ENCODE measurements at regions not wholly inside any gene's neighbourhood (a gene's known extent, or its start where the extent isn't known, plus 50 kb on each side); places are given as distances from the start of the nearest gene placed in this dataset.

- CTCF ChIA-PET, result interaction anchor here (0.6 to 1.9 kb wide), 4 partner anchors 27 to 364 kb away, joined by 3 to 7 read pairs (median 4); no protein-coding TSS in a partner anchor
- H3K4me3 ChIP-seq (ENCODE audit: low read depth, low read length), result no peak overlapping the region
Measured at GRCh38 chr1:224486801-224487583, 52.4 kb upstream of the WDR26 start.

GRCh38 chr1:224488806-224489499, 54.4 kb upstream of the WDR26 start:
- DNase-seq (ENCODE audit: low read depth, low spot score), result no peak
- POLR2A ChIA-PET, result interaction anchor here (1.1 kb wide), 1 partner anchor 9 kb away, joined by 7 read pairs; no protein-coding TSS in a partner anchor
- H3K4me3 ChIP-seq (ENCODE audit: low read depth, low read length), result no peak overlapping the region
- no peak for TF ChIP-seq CTCF (IDR thresholded peaks at IDR 0.05; ENCODE audit: insufficient read depth, low read length, missing control alignments)
- CTCF ChIA-PET, result interaction anchor here (1.0 to 2.1 kb wide), 3 partner anchors 9 to 367 kb away, joined by 3 to 11 read pairs (median 3); no protein-coding TSS in a partner anchor

More at GRCh38 chr1:224486801-224487583, 52.4 kb upstream of the WDR26 start:
- no peak for TF ChIP-seq CTCF (IDR thresholded peaks at IDR 0.05; ENCODE audit: insufficient read depth, low read length, missing control alignments)
- no peak for DNase-seq (ENCODE audit: low read depth, low spot score)
- POLR2A ChIA-PET, result no interaction called here

DNA sequence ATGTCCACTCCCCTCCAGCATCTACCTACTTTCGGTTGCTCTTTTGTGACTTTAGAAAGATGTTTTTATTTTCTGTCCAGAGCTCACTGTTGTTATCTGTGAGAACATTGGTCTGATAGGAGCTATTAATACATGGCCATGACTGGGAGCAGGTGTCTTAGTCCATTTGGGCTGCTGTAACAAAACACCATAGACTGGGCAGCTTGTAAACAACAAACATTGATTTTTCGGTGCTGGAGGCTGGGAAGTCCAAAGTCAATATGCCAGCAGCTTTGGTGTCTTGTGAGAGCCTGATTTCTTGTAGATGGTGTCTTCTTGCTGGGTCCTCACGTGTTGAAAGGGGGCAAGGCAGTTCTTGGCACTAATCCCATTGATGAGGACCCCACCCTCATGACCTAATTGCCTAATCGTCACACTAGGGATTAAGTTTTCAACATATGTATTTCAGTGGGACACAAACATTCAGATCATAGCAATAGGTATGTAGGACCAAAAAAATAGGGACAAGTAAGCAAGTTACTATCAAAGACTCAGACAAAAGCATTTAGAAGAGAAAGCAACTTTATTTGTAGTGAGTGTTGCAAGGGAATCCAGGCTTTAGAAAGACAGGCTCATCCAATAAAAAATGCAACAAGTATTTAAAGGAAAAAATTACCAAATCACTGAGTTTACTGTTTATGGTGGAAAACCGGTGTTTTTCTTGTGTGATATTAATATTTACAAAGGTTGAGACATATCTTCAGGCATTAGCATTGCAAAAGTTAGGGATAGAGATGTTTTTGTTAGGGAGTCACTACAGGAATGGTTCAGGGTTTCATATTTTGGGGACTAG, 55.2 kb upstream of the WDR26 start:
- POLR2A ChIA-PET, result interaction anchor here (1.1 kb wide), 1 partner anchor 8 kb away, joined by 7 read pairs; no protein-coding TSS in a partner anchor

DNA sequence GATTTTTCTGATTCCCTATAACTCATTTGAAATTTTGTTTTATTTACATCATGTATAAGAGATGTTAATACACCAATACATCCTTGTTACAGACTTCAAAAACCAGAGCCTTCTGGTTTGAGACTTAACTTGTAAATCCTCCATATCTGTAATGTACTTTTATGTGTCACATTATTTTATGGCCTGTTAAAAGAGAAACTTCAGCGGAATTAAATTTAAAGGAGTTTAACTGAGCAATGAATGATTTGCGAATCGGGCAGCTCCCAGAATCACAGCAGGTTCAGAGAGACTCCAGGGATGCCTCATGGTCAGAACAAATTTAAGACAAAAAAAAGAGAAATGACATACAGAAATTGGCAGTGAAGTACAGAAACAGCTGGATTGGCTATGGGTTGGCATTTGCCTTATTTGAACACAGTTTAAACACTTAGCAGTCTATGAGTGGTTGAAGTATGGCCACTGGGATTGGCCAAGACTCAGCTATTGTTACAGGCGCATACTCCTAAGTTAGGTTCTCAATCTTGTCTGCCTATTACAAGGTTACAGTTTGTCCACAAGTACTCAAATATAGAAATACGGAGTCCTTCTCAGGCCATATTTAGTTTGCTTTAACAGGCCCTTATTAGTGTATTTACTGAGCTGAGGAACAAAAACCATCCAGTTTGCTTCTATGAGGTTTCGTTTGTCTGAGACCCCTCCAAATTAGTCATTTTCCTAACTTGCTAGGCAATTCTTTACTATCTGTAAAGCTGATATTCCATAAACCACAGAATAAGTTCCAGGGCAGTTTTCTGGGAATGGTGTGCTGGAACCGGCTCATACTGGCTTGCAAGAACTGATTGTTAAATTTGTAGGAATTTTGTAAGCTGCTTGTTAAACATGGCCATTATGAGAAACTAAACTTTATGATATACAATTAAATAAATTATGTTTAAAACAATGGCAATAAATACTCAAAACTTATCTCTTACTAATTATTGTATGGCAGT, 56.2 kb upstream of the WDR26 start:
- no peak overlapping the region for H3K4me3 ChIP-seq (ENCODE audit: low read depth, low read length)
- DNase-seq (ENCODE audit: low read depth, low spot score), result no peak
- POLR2A ChIA-PET, result no interaction called here
- CTCF ChIA-PET, result interaction anchor here (0.8 to 1.7 kb wide), 4 partner anchors 22 to 432 kb away, joined by 3 to 6 read pairs (median 6); no protein-coding TSS in a partner anchor
- TF ChIP-seq CTCF (IDR thresholded peaks at IDR 0.05; ENCODE audit: insufficient read depth, low read length, missing control alignments), result no peak

More for the DNA sequence above, 55.2 kb upstream of the WDR26 start:
- no peak overlapping the region for H3K4me3 ChIP-seq (ENCODE audit: low read depth, low read length)
- TF ChIP-seq CTCF (IDR thresholded peaks at IDR 0.05; ENCODE audit: insufficient read depth, low read length, missing control alignments), result no peak
- no peak for DNase-seq (ENCODE audit: low read depth, low spot score)
- CTCF ChIA-PET, result interaction anchor here (1.0 to 2.1 kb wide), 2 partner anchors 8 to 362 kb away, joined by 3 to 11 read pairs; no protein-coding TSS in a partner anchor

GRCh38 chr1:224492015-224492414, 57.4 kb upstream of the WDR26 start:
- no peak for TF ChIP-seq CTCF (IDR thresholded peaks at IDR 0.05; ENCODE audit: insufficient read depth, low read length, missing control alignments)
- DNase-seq (ENCODE audit: low read depth, low spot score), result no peak
- no peak overlapping the region for H3K4me3 ChIP-seq (ENCODE audit: low read depth, low read length)
- CTCF ChIA-PET, result interaction anchor here (1.4 to 1.7 kb wide), 3 partner anchors 33 to 431 kb away, joined by 5 to 6 read pairs (median 6); no protein-coding TSS in a partner anchor
- POLR2A ChIA-PET, result no interaction called here
